Right lobe of liver (tissue), 6 donors: ENCODE measurements at regions not wholly inside any gene's neighbourhood (a gene's known extent, or its start where the extent isn't known, plus 50 kb on each side); places are given as distances from the start of the nearest gene placed in this dataset.

Experiments
- ATAC-seq, 4 donors: fragments of 200-7000 bp; cut with Tn5 transposase; one replicate each; pipeline ENCODE4 v1.9.1; 2020; ENCODE audit warnings: mild to moderate bottlenecking in 4 of 4, moderate library complexity in 4 of 4
- DNase-seq, 3 donors: peaks; one replicate each; pipeline ENCODE4 v3.0.0-alpha.2; 2020
- H3K27ac ChIP-seq, 3 donors: fragments of 200-600 bp; one replicate each; pipeline ENCODE4 v1.8.0; 2022
- H3K27me3 ChIP-seq, 2 donors: fragments of 200-600 bp; one replicate each; pipeline ENCODE4 v1.8.0; 2022
- H3K36me3 ChIP-seq, 4 donors: fragments of 200-600 bp; sonication (generic) in 1 of 4; one replicate each; pipeline versions ENCODE4 v1.5.1 to v1.8.0; 2017 to 2022; ENCODE audit warnings: control low read depth in 1 of 4
- H3K4me1 ChIP-seq, 4 donors: fragments of 200-600 bp; sonication (generic) in 1 of 4; one replicate each; pipeline versions ENCODE4 v1.5.1 to v1.8.0; 2017 to 2022; ENCODE audit warnings: control low read depth in 1 of 4
- H3K4me3 ChIP-seq, 3 donors: fragments of 200-600 bp; one replicate each; pipeline ENCODE4 v1.8.0; 2022
- H3K9me3 ChIP-seq, 4 donors: fragments of 200-600 bp; sonication (generic) in 1 of 4; one replicate each; pipeline versions ENCODE4 v1.5.1 to v1.8.0; 2017 to 2022; ENCODE audit warnings: control low read depth in 1 of 4
- POLR2A ChIP-seq: fragments of 450-650 bp; IDR thresholded peaks from one replicate; pipeline ENCODE4 v1.6.1; 2017; ENCODE audit warnings: antibody characterized with exemption, mild to moderate bottlenecking
- WGBS: methylation state at CpG from one replicate; pipeline ENCODE4 v1.1.6; 2018; ENCODE audit warnings: low coverage, low lambda C conversion rate; ENCODE audit not compliant: insufficient coverage; ENCODE audit errors: missing lambda C conversion rate; 5-methylcytosine and 5-hydroxymethylcytosine counted together
- intact Hi-C, 2 donors: fragments of 100-400 bp; cut with DNase I; formaldehyde crosslinking; loops; one replicate each; pipeline versions ENCODE4 v1.11.2 to v1.14.1; 2022
- TF ChIP-seq, protein P1 (sequence below), 4 donors: fragments of 200-600 bp in 3 of 4; fragments of 450-650 bp in 1 of 4; IDR thresholded peaks; one replicate each; pipeline versions ENCODE4 v1.5.1 to v1.8.0; 2016 to 2022; ENCODE audit warnings: antibody characterized with exemption in 4 of 4, mild to moderate bottlenecking in 2 of 4
- donor health status: DM: no; HTN: yes; CAD: no.
- donor health status: DM: no; HTN: no; CAD: no.
- donor health status: DM: no; HTN: no; CAD: no.
- donor health status: DM: no; HTN: yes; CAD: no.
- donor health status: DM: no; HTN: yes; CAD: no.

DNA sequence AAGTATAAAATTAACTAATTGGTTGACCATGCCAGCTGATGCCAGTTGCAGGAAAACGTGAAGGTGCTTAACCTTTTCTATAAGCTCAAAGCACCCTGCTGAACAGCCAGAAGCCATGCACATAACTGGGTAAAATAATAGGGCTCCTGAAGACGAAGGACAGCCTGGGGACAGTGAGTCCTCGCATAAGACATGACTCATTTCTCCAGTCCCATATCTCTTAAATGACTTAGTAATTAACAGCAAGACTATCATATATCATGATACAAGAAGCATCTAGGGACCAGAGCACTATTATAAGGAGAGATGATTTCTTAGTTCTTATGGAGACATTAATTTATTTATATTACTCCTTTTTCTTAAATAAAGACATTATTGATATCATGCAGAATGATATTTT, 100.5 kb upstream of the DOK6 start:
- no peaks in the 10 kb centered on the region for H3K36me3 ChIP-seq
- no peak for DNase-seq
- intact Hi-C loops, result no loop called here
- H3K27ac ChIP-seq, result no peak overlapping the region
- 45% methylated on average over 3 of the region's 3 CpGs for WGBS
- no peaks in the 10 kb centered on the region for H3K4me1 ChIP-seq
- no peaks in the 10 kb centered on the region for H3K9me3 ChIP-seq
- H3K4me3 ChIP-seq, result no peak overlapping the region
- no peaks in the 10 kb centered on the region for H3K27me3 ChIP-seq
- ATAC-seq, result no peak
- TF ChIP-seq POLR2A, result no peak
- TF ChIP-seq, protein P1, sequence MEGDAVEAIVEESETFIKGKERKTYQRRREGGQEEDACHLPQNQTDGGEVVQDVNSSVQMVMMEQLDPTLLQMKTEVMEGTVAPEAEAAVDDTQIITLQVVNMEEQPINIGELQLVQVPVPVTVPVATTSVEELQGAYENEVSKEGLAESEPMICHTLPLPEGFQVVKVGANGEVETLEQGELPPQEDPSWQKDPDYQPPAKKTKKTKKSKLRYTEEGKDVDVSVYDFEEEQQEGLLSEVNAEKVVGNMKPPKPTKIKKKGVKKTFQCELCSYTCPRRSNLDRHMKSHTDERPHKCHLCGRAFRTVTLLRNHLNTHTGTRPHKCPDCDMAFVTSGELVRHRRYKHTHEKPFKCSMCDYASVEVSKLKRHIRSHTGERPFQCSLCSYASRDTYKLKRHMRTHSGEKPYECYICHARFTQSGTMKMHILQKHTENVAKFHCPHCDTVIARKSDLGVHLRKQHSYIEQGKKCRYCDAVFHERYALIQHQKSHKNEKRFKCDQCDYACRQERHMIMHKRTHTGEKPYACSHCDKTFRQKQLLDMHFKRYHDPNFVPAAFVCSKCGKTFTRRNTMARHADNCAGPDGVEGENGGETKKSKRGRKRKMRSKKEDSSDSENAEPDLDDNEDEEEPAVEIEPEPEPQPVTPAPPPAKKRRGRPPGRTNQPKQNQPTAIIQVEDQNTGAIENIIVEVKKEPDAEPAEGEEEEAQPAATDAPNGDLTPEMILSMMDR (IDR thresholded peaks at IDR 0.05), result no peak

DNA sequence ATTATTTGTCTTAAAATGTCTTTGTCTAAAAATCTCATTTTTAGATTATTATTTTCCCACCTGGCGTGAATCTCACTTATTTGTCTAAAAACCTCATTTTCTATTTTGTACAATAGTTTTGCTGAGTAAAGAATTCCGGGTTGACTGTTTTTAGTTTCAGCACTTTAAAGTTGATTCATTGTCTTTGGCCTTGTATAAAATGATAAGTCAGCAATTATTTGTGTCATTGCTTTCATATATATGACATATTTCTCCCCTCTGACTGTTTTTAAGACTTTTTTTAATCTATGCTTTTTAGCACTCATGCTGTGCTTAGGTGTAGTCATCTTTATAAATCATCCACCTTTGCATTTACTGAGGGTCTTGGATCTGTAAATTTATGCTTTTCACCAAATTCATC, 92.1 kb upstream of the DOK6 start:
- ATAC-seq, result no peak
- no peaks in the 10 kb centered on the region for H3K9me3 ChIP-seq

DNA sequence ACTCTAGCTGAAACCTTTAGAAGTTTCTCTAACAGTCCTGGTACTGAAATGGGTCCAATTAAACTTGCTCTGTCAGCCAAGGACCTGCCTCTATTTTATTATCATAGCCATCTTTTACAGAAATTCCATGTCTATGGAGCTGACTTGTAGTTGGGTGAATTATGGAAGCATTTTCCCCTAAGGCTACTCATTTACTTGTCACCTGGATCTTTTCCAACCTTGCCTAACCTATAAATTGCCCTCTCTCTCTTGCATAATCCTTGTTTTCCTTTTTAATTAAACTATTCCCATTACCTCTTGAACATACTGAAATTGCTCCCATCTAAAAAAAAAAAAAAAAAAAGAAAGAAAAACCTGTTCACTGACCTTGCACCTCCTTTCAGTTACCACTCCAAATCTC, 74.6 kb upstream of the DOK6 start:
- DNase-seq, result no peak
- Histone ChIP-seq H3K36me3 (no peaks in the 10 kb centered on the region), H3K27me3 (no peaks in the 10 kb centered on the region), H3K9me3 (no peaks in the 10 kb centered on the region), H3K27ac (no peak overlapping the region), H3K4me3 (no peak overlapping the region), H3K4me1 (no peaks in the 10 kb centered on the region)
- intact Hi-C loops, result no loop called here
- ATAC-seq, result peak in 1 of 4 donors; percentile 21
- TF ChIP-seq POLR2A, result no peak
- TF ChIP-seq, protein P1 (IDR thresholded peaks at IDR 0.05), result no peak

More for the DNA sequence above, 92.1 kb upstream of the DOK6 start:
- WGBS, result 61% methylated on average over 2 of the region's 2 CpGs
- no peak for DNase-seq
- no peak overlapping the region for H3K27ac ChIP-seq
- H3K36me3 ChIP-seq, result no peaks in the 10 kb centered on the region
- no peaks in the 10 kb centered on the region for H3K4me1 ChIP-seq
- no peak for TF ChIP-seq POLR2A
- TF ChIP-seq, protein P1 (IDR thresholded peaks at IDR 0.05), result no peak
- no peaks in the 10 kb centered on the region for H3K27me3 ChIP-seq
- H3K4me3 ChIP-seq, result no peak overlapping the region
- intact Hi-C loops, result no loop called here

DNA sequence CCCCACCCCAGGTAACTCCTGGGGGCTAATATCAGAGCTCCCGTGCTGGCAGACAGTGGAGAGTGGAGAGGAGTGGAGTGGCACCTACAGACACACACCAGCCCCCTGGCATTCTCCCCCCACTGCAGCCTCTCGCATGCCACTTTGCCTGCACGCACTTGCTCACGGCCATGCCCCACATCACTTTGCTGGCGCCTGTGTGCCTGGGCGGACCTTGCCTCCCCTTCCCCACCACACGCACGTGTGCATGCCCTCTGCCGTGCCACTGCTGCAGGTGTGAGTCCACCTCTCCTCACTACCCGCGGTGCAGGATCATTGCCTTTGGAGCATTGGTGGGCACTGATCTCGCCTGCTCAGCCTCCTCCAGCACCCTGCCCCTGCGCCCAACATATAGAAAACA, 72.6 kb upstream of the DOK6 start:
- 94% methylated on average over 7 of the region's 13 CpGs for WGBS
- Histone ChIP-seq H3K36me3 (no peaks in the 10 kb centered on the region), H3K27ac (no peak overlapping the region), H3K27me3 (no peaks in the 10 kb centered on the region), H3K4me1 (no peaks in the 10 kb centered on the region), H3K4me3 (no peak overlapping the region), H3K9me3 (no peaks in the 10 kb centered on the region)
- ATAC-seq, result no peak
- TF ChIP-seq, protein P1 (IDR thresholded peaks at IDR 0.05), result no peak
- no peak for TF ChIP-seq POLR2A
- DNase-seq, result no peak
- intact Hi-C loops, result no loop called here

DNA sequence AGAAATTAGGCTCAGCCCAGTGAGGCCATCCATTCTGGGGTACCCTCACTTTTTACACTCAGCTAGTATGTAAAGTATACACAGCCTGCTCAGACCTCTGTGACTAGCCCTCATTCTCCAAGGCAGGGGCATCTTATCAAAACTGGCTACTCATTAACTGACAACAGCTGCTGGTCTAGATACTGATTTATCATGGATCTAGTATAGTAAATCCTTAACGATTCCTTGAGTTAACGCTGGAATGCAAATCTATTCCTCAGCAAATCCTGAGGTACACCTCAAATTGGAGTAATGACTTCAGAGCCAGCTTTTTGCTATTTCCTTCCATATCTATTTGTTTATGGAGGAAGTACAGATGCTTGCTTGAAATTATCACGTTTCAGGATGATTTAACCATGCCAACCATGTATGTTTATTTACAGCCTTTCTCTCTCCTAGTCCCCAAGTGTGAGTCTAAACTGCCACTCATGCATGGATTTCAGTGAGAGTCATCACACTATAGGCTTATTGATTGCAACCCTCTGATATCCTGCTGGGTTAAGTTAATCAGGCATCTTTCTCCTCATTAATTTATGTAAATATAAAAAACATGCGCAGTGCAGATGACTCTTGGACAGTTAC, 70.2 kb upstream of the DOK6 start:
- H3K4me3 ChIP-seq, result no peak overlapping the region
- no peak overlapping the region for H3K27ac ChIP-seq
- H3K36me3 ChIP-seq, result no peaks in the 10 kb centered on the region
- H3K9me3 ChIP-seq, result no peaks in the 10 kb centered on the region
- ATAC-seq, result peak in 3 of 4 donors; percentile 27 to 65 (median 36)
- no peak for DNase-seq
- 24% methylated on average over 4 of the region's 4 CpGs for WGBS
- no peaks in the 10 kb centered on the region for H3K4me1 ChIP-seq
- intact Hi-C loops, result no loop called here
- TF ChIP-seq, protein P1 (IDR thresholded peaks at IDR 0.05), result no peak
- no peak for TF ChIP-seq POLR2A
- H3K27me3 ChIP-seq, result no peaks in the 10 kb centered on the region
